SK-N-SH treated with all-trans-retinoic acid at 6 μM for 48 hours (cell line): ENCODE measurements at regions not wholly inside any gene's neighbourhood (a gene's known extent, or its start where the extent isn't known, plus 50 kb on each side); places are given as distances from the start of the nearest gene placed in this dataset.

Source experiments
- ATAC-seq: fragments of 200-7000 bp; cut with Tn5 transposase; 3 replicates; pipeline ENCODE4 v1.9.1; 2020; ENCODE audit warnings: mild to moderate bottlenecking, moderate library complexity
- BACH2 ChIP-seq: fragments of 250-450 bp; sonication (Bioruptor Pico); IDR thresholded peaks from 2 replicates; pipeline ENCODE4 v1.9.0; 2021; ENCODE audit warnings: mild to moderate bottlenecking, borderline replicate concordance
- CREB5 ChIP-seq: fragments of 250-450 bp; sonication (Bioruptor Pico); IDR thresholded peaks from 2 replicates; pipeline ENCODE4 v1.5.1; 2020; ENCODE audit warnings: low read depth, mild to moderate bottlenecking, moderate library complexity
- CSDC2 ChIP-seq: fragments of 250-450 bp; sonication (Bioruptor Pico); IDR thresholded peaks from 2 replicates; pipeline ENCODE4 v1.5.0; 2020; ENCODE audit warnings: mild to moderate bottlenecking, moderate library complexity
- CSRNP3 ChIP-seq: fragments of 250-450 bp; sonication (Bioruptor Pico); IDR thresholded peaks from 2 replicates; pipeline ENCODE4 v1.5.1; 2021; ENCODE audit warnings: mild to moderate bottlenecking, moderate library complexity
- GLIS3 ChIP-seq: fragments of 250-450 bp; sonication (Bioruptor Pico); IDR thresholded peaks from 2 replicates; pipeline ENCODE4 v1.5.0; 2020; ENCODE audit warnings: mild to moderate bottlenecking, moderate library complexity
- PATZ1 ChIP-seq: fragments of 250-450 bp; sonication (Bioruptor Pico); IDR thresholded peaks from 2 replicates; pipeline ENCODE4 v1.8.0; 2020; ENCODE audit warnings: mild to moderate bottlenecking, moderate library complexity, borderline replicate concordance
- POU6F1 ChIP-seq: fragments of 250-450 bp; sonication (Bioruptor Pico); IDR thresholded peaks from 2 replicates; pipeline ENCODE4 v1.8.0; 2021; ENCODE audit warnings: low read depth, mild to moderate bottlenecking, moderate library complexity, borderline replicate concordance
- RARB ChIP-seq: fragments of 250-450 bp; sonication (Bioruptor Pico); IDR thresholded peaks from 2 replicates; pipeline ENCODE4 v1.8.0; 2021; ENCODE audit warnings: mild to moderate bottlenecking, moderate library complexity
- SNAI2 ChIP-seq: fragments of 250-450 bp; sonication (Bioruptor Pico); IDR thresholded peaks from 2 replicates; pipeline ENCODE4 v1.5.0; 2020; ENCODE audit warnings: mild to moderate bottlenecking, moderate library complexity
- TCF4 ChIP-seq: fragments of 250-450 bp; sonication (Bioruptor Pico); IDR thresholded peaks from 2 replicates; pipeline ENCODE4 v1.8.0; 2021; ENCODE audit warnings: mild to moderate bottlenecking, moderate library complexity, borderline replicate concordance
- TOX ChIP-seq: fragments of 250-450 bp; sonication (Bioruptor Pico); IDR thresholded peaks from 2 replicates; pipeline ENCODE4 v1.8.0; 2021; ENCODE audit warnings: mild to moderate bottlenecking, moderate library complexity, borderline replicate concordance
- TSHZ2 ChIP-seq: fragments of 250-450 bp; sonication (Bioruptor Pico); IDR thresholded peaks from 2 replicates; pipeline ENCODE4 v1.5.0; 2020; ENCODE audit warnings: mild to moderate bottlenecking, moderate library complexity
- ZC3H10 ChIP-seq: fragments of 250-450 bp; sonication (Bioruptor Pico); IDR thresholded peaks from 2 replicates; pipeline ENCODE4 v1.5.1; 2021; ENCODE audit warnings: mild to moderate bottlenecking, moderate library complexity
- ZFP30 ChIP-seq: fragments of 450-650 bp; formaldehyde crosslinking; IDR thresholded peaks from 2 replicates; pipeline ENCODE4 v1.5.0; 2022; ENCODE audit warnings: mild to moderate bottlenecking, moderate library complexity
- ZNF565 ChIP-seq: fragments of 450-650 bp; formaldehyde crosslinking; conservative IDR thresholded peaks from 2 replicates; pipeline ENCODE4 v1.5.0; 2020; ENCODE audit warnings: low read depth, mild to moderate bottlenecking, moderate library complexity
- ZNF8 ChIP-seq: fragments of 450-650 bp; formaldehyde crosslinking; IDR thresholded peaks from 2 replicates; pipeline ENCODE4 v1.5.0; 2020; ENCODE audit warnings: mild to moderate bottlenecking, moderate library complexity

- TF ChIP-seq CSRNP3 (CRISPR knock-in tag) (no peak), TCF4 (CRISPR knock-in tag) (no peak), ZFP30 (CRISPR knock-in tag) (no peak), PATZ1 (CRISPR knock-in tag) (no peak), GLIS3 (CRISPR knock-in tag) (no peak), SNAI2 (CRISPR knock-in tag) (no peak), CSDC2 (CRISPR knock-in tag) (no peak), BACH2 (no peak)
Measured at GRCh38 chr12:65602253-65602609, 222.1 kb upstream of the HMGA2 start.

GRCh38 chr12:65602610-65603295, 221.5 kb upstream of the HMGA2 start:
- TF ChIP-seq SNAI2 (CRISPR knock-in tag) (no peak), GLIS3 (CRISPR knock-in tag) (no peak), TCF4 (CRISPR knock-in tag) (no peak)
- ATAC-seq = peak; percentile 86

More at GRCh38 chr12:65602253-65602609, 222.1 kb upstream of the HMGA2 start:
- no peak for ATAC-seq

- no peak for TF ChIP-seq TSHZ2
- TF ChIP-seq CREB5 (CRISPR knock-in tag) = no peak
- no peak for TF ChIP-seq ZFP30 (CRISPR knock-in tag)
- TF ChIP-seq ZNF8 (CRISPR knock-in tag) = no peak
- TF ChIP-seq ZC3H10 = no peak
- TF ChIP-seq ZNF565 = no peak
- TF ChIP-seq BACH2 = no peak
- peak; percentile 59 for ATAC-seq
Measured at GRCh38 chr12:65603438-65604351, 220.6 kb upstream of the HMGA2 start.

- TF ChIP-seq BACH2 (no peak), TOX (peak; percentile 92; the same call in 1 of the 2 replicates), POU6F1 (CRISPR knock-in tag) (no peak), ZC3H10 (peak; percentile 69; the same call in 1 of the 2 replicates), RARB (no peak)
- no peak for ATAC-seq
Measured at GRCh38 chr12:65605019-65605418, 219.3 kb upstream of the HMGA2 start.
